ENCODE measurements at regions not wholly inside any gene's neighbourhood (a gene's known extent, or its start where the extent isn't known, plus 50 kb on each side); places are given as distances from the start of the nearest gene placed in this dataset.

GRCh38 chr16:26360867-26361266, 669.1 kb downstream of the HS3ST4 start:
- no TSS peak for BruUV-seq (replicated peaks)
- H3K27me3 Mint-ChIP-seq (ENCODE audit: insufficient read depth, unreplicated experiment): no peaks in the 10 kb centered on the region
- H3K4me1 Mint-ChIP-seq (ENCODE audit: insufficient read depth, unreplicated experiment): no peaks in the 10 kb centered on the region
- no peak for DNase-seq (ENCODE audit: unreplicated experiment)
- ChIA-PET POLR2A (no interaction called here), CTCF (no interaction called here)
- H3K27ac Mint-ChIP-seq (ENCODE audit: low read depth, unreplicated experiment): no peak overlapping the region
- intact Hi-C loops (cut with micrococcal nuclease): no loop called here
- H3K36me3 Mint-ChIP-seq (ENCODE audit: insufficient read depth, unreplicated experiment): no peaks in the 10 kb centered on the region
- no peak for TF ChIP-seq CTCF (IDR thresholded peaks at IDR 0.05; ENCODE audit: unreplicated experiment)
- peaks cover 20% of the 10 kb centered on the region for H3K9me3 Mint-ChIP-seq (ENCODE audit: unreplicated experiment)
- no peak overlapping the region for H3K4me3 Mint-ChIP-seq (ENCODE audit: unreplicated experiment)

GRCh38 chr16:26363581-26363980, 671.8 kb downstream of the HS3ST4 start:
- TF ChIP-seq CTCF (IDR thresholded peaks at IDR 0.05; ENCODE audit: unreplicated experiment): no peak
- Mint-ChIP-seq H3K27ac (ENCODE audit: low read depth, unreplicated experiment) (no peak overlapping the region), H3K36me3 (ENCODE audit: insufficient read depth, unreplicated experiment) (no peaks in the 10 kb centered on the region), H3K27me3 (ENCODE audit: insufficient read depth, unreplicated experiment) (no peaks in the 10 kb centered on the region), H3K4me3 (ENCODE audit: unreplicated experiment) (no peak overlapping the region), H3K9me3 (ENCODE audit: unreplicated experiment) (peaks cover 40% of the 10 kb centered on the region), H3K4me1 (ENCODE audit: insufficient read depth, unreplicated experiment) (no peaks in the 10 kb centered on the region)
- CTCF ChIA-PET: no interaction called here
- POLR2A ChIA-PET: no interaction called here
- DNase-seq (ENCODE audit: unreplicated experiment): no peak
- BruUV-seq (replicated peaks): no TSS peak
- intact Hi-C loops (cut with micrococcal nuclease): no loop called here

- peaks cover 40% of the 10 kb centered on the region for H3K9me3 Mint-ChIP-seq (ENCODE audit: unreplicated experiment)
- no peak for DNase-seq (ENCODE audit: unreplicated experiment)
- intact Hi-C loops (cut with micrococcal nuclease): no loop called here
- no peaks in the 10 kb centered on the region for H3K36me3 Mint-ChIP-seq (ENCODE audit: insufficient read depth, unreplicated experiment)
- POLR2A ChIA-PET: no interaction called here
- no peak overlapping the region for H3K27ac Mint-ChIP-seq (ENCODE audit: low read depth, unreplicated experiment)
- H3K27me3 Mint-ChIP-seq (ENCODE audit: insufficient read depth, unreplicated experiment): no peaks in the 10 kb centered on the region
- BruUV-seq (replicated peaks): no TSS peak
- TF ChIP-seq CTCF (IDR thresholded peaks at IDR 0.05; ENCODE audit: unreplicated experiment): no peak
- CTCF ChIA-PET: no interaction called here
- no peak overlapping the region for H3K4me3 Mint-ChIP-seq (ENCODE audit: unreplicated experiment)
- no peaks in the 10 kb centered on the region for H3K4me1 Mint-ChIP-seq (ENCODE audit: insufficient read depth, unreplicated experiment)
Observed at GRCh38 chr16:26365161-26365940, 673.6 kb downstream of the HS3ST4 start.

- no peak overlapping the region for H3K4me3 Mint-ChIP-seq (ENCODE audit: unreplicated experiment)
- POLR2A ChIA-PET: no interaction called here
- CTCF ChIA-PET: no interaction called here
- H3K9me3 Mint-ChIP-seq (ENCODE audit: unreplicated experiment): peaks cover 25% of the 10 kb centered on the region
- H3K27me3 Mint-ChIP-seq (ENCODE audit: insufficient read depth, unreplicated experiment): no peaks in the 10 kb centered on the region
- H3K36me3 Mint-ChIP-seq (ENCODE audit: insufficient read depth, unreplicated experiment): no peaks in the 10 kb centered on the region
- TF ChIP-seq CTCF (IDR thresholded peaks at IDR 0.05; ENCODE audit: unreplicated experiment): no peak
- no peak for DNase-seq (ENCODE audit: unreplicated experiment)
- no peaks in the 10 kb centered on the region for H3K4me1 Mint-ChIP-seq (ENCODE audit: insufficient read depth, unreplicated experiment)
- H3K27ac Mint-ChIP-seq (ENCODE audit: low read depth, unreplicated experiment): no peak overlapping the region
- intact Hi-C loops (cut with micrococcal nuclease): no loop called here
- BruUV-seq (replicated peaks): no TSS peak
Observed at GRCh38 chr16:26371349-26371869, 679.6 kb downstream of the HS3ST4 start.

All from MCF 10A (cell line).